ENCODE measurements at regions not wholly inside any gene's neighbourhood (a gene's known extent, or its start where the extent isn't known, plus 50 kb on each side); places are given as distances from the start of the nearest gene placed in this dataset.

DNA sequence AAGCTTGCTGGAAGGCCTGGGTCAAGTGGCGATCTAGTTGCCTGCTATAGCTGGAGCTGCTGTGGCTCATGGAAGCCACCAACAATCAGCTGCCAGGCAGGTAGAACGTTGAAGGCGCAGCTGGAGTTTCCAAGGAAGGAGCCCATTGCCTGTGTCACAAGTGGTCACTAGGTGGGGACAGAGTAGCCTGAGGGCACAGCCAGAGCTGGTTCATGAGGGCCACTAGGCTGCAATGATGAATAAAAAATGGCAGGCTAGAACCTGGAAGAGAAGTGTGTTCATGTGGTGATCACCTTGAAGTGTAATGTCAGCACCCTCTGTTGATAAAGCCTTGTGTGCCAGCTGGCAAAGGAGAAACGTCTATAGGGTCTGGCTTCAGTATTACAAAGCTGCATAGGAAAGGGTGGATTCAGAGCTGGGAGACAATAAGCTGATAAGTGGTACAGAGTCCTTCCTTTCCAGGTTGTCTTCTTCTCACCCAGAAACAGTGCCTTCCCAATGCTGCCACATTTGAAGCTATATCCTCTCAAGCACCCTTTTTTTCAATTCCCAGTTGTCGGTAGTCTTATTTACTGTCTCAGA lies 165.8 kb downstream of the EMP1 start:
- TF ChIP-seq BCL11A (IDR thresholded peaks at IDR 0.05; ENCODE audit: low read depth, low read length) (no peak), RFX5 (IDR thresholded peaks at IDR 0.05; ENCODE audit: low read depth, low read length) (no peak), CREB1 (IDR thresholded peaks at IDR 0.05; ENCODE audit: low read depth) (no peak), RCOR1 (conservative IDR thresholded peaks at IDR 0.05; ENCODE audit: low read depth, low read length) (no peak), NR2C2 (IDR thresholded peaks at IDR 0.05; ENCODE audit: borderline replicate concordance, control insufficient read depth, insufficient read length, low read depth) (no peak), ESRRA (IDR thresholded peaks at IDR 0.05; ENCODE audit: low read length) (no peak), ZSCAN29 (IDR thresholded peaks at IDR 0.05) (no peak), EZH2 (IDR thresholded peaks at IDR 0.05; ENCODE audit: borderline replicate concordance, control insufficient read depth, low read depth, low read length) (no peak)
- TF ChIP-seq, protein P1, sequence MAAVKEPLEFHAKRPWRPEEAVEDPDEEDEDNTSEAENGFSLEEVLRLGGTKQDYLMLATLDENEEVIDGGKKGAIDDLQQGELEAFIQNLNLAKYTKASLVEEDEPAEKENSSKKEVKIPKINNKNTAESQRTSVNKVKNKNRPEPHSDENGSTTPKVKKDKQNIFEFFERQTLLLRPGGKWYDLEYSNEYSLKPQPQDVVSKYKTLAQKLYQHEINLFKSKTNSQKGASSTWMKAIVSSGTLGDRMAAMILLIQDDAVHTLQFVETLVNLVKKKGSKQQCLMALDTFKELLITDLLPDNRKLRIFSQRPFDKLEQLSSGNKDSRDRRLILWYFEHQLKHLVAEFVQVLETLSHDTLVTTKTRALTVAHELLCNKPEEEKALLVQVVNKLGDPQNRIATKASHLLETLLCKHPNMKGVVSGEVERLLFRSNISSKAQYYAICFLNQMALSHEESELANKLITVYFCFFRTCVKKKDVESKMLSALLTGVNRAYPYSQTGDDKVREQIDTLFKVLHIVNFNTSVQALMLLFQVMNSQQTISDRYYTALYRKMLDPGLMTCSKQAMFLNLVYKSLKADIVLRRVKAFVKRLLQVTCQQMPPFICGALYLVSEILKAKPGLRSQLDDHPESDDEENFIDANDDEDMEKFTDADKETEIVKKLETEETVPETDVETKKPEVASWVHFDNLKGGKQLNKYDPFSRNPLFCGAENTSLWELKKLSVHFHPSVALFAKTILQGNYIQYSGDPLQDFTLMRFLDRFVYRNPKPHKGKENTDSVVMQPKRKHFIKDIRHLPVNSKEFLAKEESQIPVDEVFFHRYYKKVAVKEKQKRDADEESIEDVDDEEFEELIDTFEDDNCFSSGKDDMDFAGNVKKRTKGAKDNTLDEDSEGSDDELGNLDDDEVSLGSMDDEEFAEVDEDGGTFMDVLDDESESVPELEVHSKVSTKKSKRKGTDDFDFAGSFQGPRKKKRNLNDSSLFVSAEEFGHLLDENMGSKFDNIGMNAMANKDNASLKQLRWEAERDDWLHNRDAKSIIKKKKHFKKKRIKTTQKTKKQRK (IDR thresholded peaks at IDR 0.05; ENCODE audit: low read depth, low read length) = no peak
- TF ChIP-seq, protein P2, sequence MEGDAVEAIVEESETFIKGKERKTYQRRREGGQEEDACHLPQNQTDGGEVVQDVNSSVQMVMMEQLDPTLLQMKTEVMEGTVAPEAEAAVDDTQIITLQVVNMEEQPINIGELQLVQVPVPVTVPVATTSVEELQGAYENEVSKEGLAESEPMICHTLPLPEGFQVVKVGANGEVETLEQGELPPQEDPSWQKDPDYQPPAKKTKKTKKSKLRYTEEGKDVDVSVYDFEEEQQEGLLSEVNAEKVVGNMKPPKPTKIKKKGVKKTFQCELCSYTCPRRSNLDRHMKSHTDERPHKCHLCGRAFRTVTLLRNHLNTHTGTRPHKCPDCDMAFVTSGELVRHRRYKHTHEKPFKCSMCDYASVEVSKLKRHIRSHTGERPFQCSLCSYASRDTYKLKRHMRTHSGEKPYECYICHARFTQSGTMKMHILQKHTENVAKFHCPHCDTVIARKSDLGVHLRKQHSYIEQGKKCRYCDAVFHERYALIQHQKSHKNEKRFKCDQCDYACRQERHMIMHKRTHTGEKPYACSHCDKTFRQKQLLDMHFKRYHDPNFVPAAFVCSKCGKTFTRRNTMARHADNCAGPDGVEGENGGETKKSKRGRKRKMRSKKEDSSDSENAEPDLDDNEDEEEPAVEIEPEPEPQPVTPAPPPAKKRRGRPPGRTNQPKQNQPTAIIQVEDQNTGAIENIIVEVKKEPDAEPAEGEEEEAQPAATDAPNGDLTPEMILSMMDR (IDR thresholded peaks at IDR 0.05 in 2 of 3, conservative IDR thresholded peaks at IDR 0.05 in 1 of 3; ENCODE audit: control insufficient read depth in 2 of 3, extremely low read depth in 1 of 3, insufficient read depth in 1 of 3, low read depth in 3 of 3, low read length in 3 of 3) = peak; percentile 71 to 94 (median 91)
- TF ChIP-seq, protein P3, sequence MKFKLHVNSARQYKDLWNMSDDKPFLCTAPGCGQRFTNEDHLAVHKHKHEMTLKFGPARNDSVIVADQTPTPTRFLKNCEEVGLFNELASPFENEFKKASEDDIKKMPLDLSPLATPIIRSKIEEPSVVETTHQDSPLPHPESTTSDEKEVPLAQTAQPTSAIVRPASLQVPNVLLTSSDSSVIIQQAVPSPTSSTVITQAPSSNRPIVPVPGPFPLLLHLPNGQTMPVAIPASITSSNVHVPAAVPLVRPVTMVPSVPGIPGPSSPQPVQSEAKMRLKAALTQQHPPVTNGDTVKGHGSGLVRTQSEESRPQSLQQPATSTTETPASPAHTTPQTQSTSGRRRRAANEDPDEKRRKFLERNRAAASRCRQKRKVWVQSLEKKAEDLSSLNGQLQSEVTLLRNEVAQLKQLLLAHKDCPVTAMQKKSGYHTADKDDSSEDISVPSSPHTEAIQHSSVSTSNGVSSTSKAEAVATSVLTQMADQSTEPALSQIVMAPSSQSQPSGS (IDR thresholded peaks at IDR 0.05; ENCODE audit: low read length) = no peak

Measured in GM12878 (cell line).